Neural cell (in vitro differentiated cells): ENCODE measurements at regions not wholly inside any gene's neighbourhood (a gene's known extent, or its start where the extent isn't known, plus 50 kb on each side); places are given as distances from the start of the nearest gene placed in this dataset.

Experiments
- H2AFZ ChIP-seq: fragments of 200-600, 300-800 bp; sonication (generic), shearing (Covaris generic); 2 replicates; pipeline ENCODE4 v1.6.0; 2014; ENCODE audit warnings: low read depth, mild to moderate bottlenecking, antibody characterized with exemption, low read length, moderate library complexity
- H3F3A ChIP-seq: fragments of 200-600 bp; shearing (Covaris generic); 2 replicates; pipeline ENCODE4 v1.6.1; 2016; ENCODE audit warnings: mild to moderate bottlenecking, moderate library complexity, mixed read lengths, antibody characterized with exemption, low read length; ENCODE audit not compliant: insufficient read depth, poor library complexity, severe bottlenecking
- H3K27ac ChIP-seq: fragments of 200-600, 300-800 bp; sonication (generic), shearing (Covaris generic); 2 replicates; pipeline ENCODE4 v1.5.1; 2014; ENCODE audit warnings: mild to moderate bottlenecking, low read length, moderate library complexity
- H3K27me3 ChIP-seq: fragments of 300-800, 200-600 bp; sonication (generic), shearing (Covaris generic); 2 replicates; pipeline ENCODE4 v1.6.0; 2014; ENCODE audit warnings: mild to moderate bottlenecking, low read depth, low read length, moderate library complexity; ENCODE audit not compliant: insufficient read depth
- H3K36me3 ChIP-seq: fragments of 300-800, 200-600 bp; sonication (generic), shearing (Covaris generic); 2 replicates; pipeline ENCODE4 v1.5.1; 2014; ENCODE audit warnings: mild to moderate bottlenecking, antibody characterized with exemption, low read length, moderate library complexity; ENCODE audit not compliant: insufficient read depth
- H3K4me2 ChIP-seq: fragments of 300-800, 200-600 bp; sonication (generic), shearing (Covaris generic); 2 replicates; pipeline ENCODE4 v1.6.0; 2014; ENCODE audit warnings: mild to moderate bottlenecking, low read length
- H3K4me3 ChIP-seq: fragments of 300-800, 200-600 bp; sonication (generic), shearing (Covaris generic); 2 replicates; pipeline ENCODE4 v1.5.1; 2014; ENCODE audit warnings: mild to moderate bottlenecking, low read length, moderate library complexity
- H3K79me2 ChIP-seq: fragments of 200-600 bp; shearing (Covaris generic); replicated peaks from 2 replicates; pipeline ENCODE4 v1.6.0; 2014; ENCODE audit warnings: mild to moderate bottlenecking, low read length, moderate library complexity; ENCODE audit not compliant: insufficient read depth
- H3K9ac ChIP-seq: fragments of 300-800, 200-600 bp; sonication (generic), shearing (Covaris generic); 2 replicates; pipeline ENCODE4 v1.6.1; 2016; ENCODE audit warnings: mild to moderate bottlenecking, low read length, mixed read lengths
- H3K9me2 ChIP-seq: fragments of 200-600 bp; shearing (Covaris generic); 2 replicates; pipeline ENCODE4 v1.6.1; 2016; ENCODE audit warnings: mild to moderate bottlenecking, low read length, mixed read lengths; ENCODE audit not compliant: insufficient read depth
- H3K9me3 ChIP-seq: fragments of 200-600, 300-800 bp; sonication (generic), shearing (Covaris generic); 2 replicates; pipeline ENCODE4 v1.6.1; 2016; ENCODE audit warnings: mild to moderate bottlenecking, mixed run types, low read length, moderate library complexity, mixed read lengths
- H4K20me1 ChIP-seq: fragments of 200-600 bp; shearing (Covaris generic); 2 replicates; pipeline ENCODE4 v1.6.1; 2016; ENCODE audit warnings: mild to moderate bottlenecking, mixed run types; ENCODE audit not compliant: insufficient read depth
- CTCF ChIP-seq: fragments of 450-650 bp; IDR thresholded peaks from 2 replicates; pipeline ENCODE4 v1.5.1; 2014; ENCODE audit warnings: antibody characterized with exemption, mild to moderate bottlenecking, moderate library complexity; ENCODE audit not compliant: poor library complexity, severe bottlenecking
- EP300 ChIP-seq: fragments of 450-650 bp; conservative IDR thresholded peaks from 2 replicates; pipeline ENCODE4 v1.6.1; 2014; ENCODE audit warnings: antibody characterized with exemption, mild to moderate bottlenecking, moderate library complexity; ENCODE audit not compliant: poor library complexity, severe bottlenecking
- EZH2 ChIP-seq: fragments of 200-600, 300-800 bp; shearing (Covaris generic), sonication (generic); IDR thresholded peaks from 2 replicates; pipeline ENCODE4 v1.6.1; 2014; ENCODE audit warnings: antibody characterized with exemption, low read length, borderline replicate concordance, mild to moderate bottlenecking; ENCODE audit not compliant: insufficient read depth, poor library complexity, severe bottlenecking
- MXI1 ChIP-seq: fragments of 450-650 bp; conservative IDR thresholded peaks from 2 replicates; pipeline ENCODE4 v1.6.1; 2014; ENCODE audit warnings: antibody characterized with exemption, mild to moderate bottlenecking; ENCODE audit not compliant: poor library complexity, severe bottlenecking
- POLR2AphosphoS5 ChIP-seq: IDR thresholded peaks from 2 replicates; pipeline ENCODE4 v1.6.1; 2012
- RAD21 ChIP-seq: fragments of 450-650 bp; conservative IDR thresholded peaks from 2 replicates; pipeline ENCODE4 v1.6.1; 2014; ENCODE audit warnings: antibody characterized with exemption, mild to moderate bottlenecking, moderate library complexity
- REST ChIP-seq: IDR thresholded peaks from 2 replicates; pipeline ENCODE4 v1.6.1; 2012; ENCODE audit warnings: borderline replicate concordance
- SMC3 ChIP-seq: fragments of 450-650 bp; conservative IDR thresholded peaks from 2 replicates; pipeline ENCODE4 v1.6.1; 2014; ENCODE audit warnings: antibody characterized with exemption, mild to moderate bottlenecking, moderate library complexity; ENCODE audit not compliant: poor library complexity
- TAF1 ChIP-seq: IDR thresholded peaks from 2 replicates; pipeline ENCODE4 v1.6.1; 2012; ENCODE audit warnings: low read depth

GRCh38 chr7:49228426-49229098 lies 304.2 kb downstream of the CDC14C start:
- no peaks in the 10 kb centered on the region for H3K27me3 ChIP-seq
- no peaks in the 10 kb centered on the region for H3K36me3 ChIP-seq
- no peak overlapping the region for H2AFZ ChIP-seq
- H3F3A ChIP-seq = no peaks in the 10 kb centered on the region
- no peak overlapping the region for H3K9ac ChIP-seq
- no peak overlapping the region for H3K4me2 ChIP-seq
- no peak for TF ChIP-seq EZH2
- no peak for TF ChIP-seq SMC3
- no peak for TF ChIP-seq CTCF
- no peak for TF ChIP-seq TAF1
- no peak for TF ChIP-seq MXI1
- no peaks in the 10 kb centered on the region for H3K9me2 ChIP-seq
- no peak overlapping the region for H3K27ac ChIP-seq
- H4K20me1 ChIP-seq = no peaks in the 10 kb centered on the region
- H3K9me3 ChIP-seq = no peaks in the 10 kb centered on the region
- no peak overlapping the region for H3K4me3 ChIP-seq
- H3K79me2 ChIP-seq = no peaks in the 10 kb centered on the region

- H3K4me2 ChIP-seq = no peak overlapping the region
- H3F3A ChIP-seq = no peaks in the 10 kb centered on the region
- H3K4me3 ChIP-seq = no peak overlapping the region
- H3K9me3 ChIP-seq = no peaks in the 10 kb centered on the region
- no peak overlapping the region for H3K9ac ChIP-seq
- H3K27me3 ChIP-seq = no peaks in the 10 kb centered on the region
- H3K79me2 ChIP-seq = no peaks in the 10 kb centered on the region
- TF ChIP-seq REST = no peak
- no peak for TF ChIP-seq SMC3
- no peak for TF ChIP-seq RAD21
- no peak for TF ChIP-seq CTCF
- no peak for TF ChIP-seq TAF1
- TF ChIP-seq EP300 = no peak
- no peak for TF ChIP-seq POLR2AphosphoS5
- TF ChIP-seq MXI1 = no peak
- TF ChIP-seq EZH2 = no peak
- H2AFZ ChIP-seq = no peak overlapping the region
- H3K36me3 ChIP-seq = no peaks in the 10 kb centered on the region
- H3K27ac ChIP-seq = no peak overlapping the region
- H4K20me1 ChIP-seq = no peaks in the 10 kb centered on the region
- no peaks in the 10 kb centered on the region for H3K9me2 ChIP-seq
Observed at GRCh38 chr7:49229246-49229645, 304.9 kb downstream of the CDC14C start.
